ENCODE measurements at regions not wholly inside any gene's neighbourhood (a gene's known extent, or its start where the extent isn't known, plus 50 kb on each side); places are given as distances from the start of the nearest gene placed in this dataset.

GRCh38 chr10:128922619-128923196, 544.3 kb upstream of the MGMT start:
- Histone ChIP-seq H3K27ac (no peak overlapping the region), H3K4me3 (no peak overlapping the region), H3K27me3 (no peaks in the 10 kb centered on the region), H3K4me1 (no peaks in the 10 kb centered on the region), H3K9me3 (no peaks in the 10 kb centered on the region), H3K36me3 (no peaks in the 10 kb centered on the region)
- no peak for ATAC-seq
- TF ChIP-seq CTCF (IDR thresholded peaks at IDR 0.05), result no peak
- no peak for DNase-seq
- intact Hi-C loops (cut with DNase I), result no loop called here

GRCh38 chr10:128924918-128925317, 542.1 kb upstream of the MGMT start:
- no peak for TF ChIP-seq CTCF (IDR thresholded peaks at IDR 0.05)
- H3K27ac ChIP-seq, result no peak overlapping the region
- ATAC-seq (no peak), DNase-seq (no peak)
- no peak overlapping the region for H3K4me3 ChIP-seq
- no peaks in the 10 kb centered on the region for H3K36me3 ChIP-seq
- H3K27me3 ChIP-seq, result no peaks in the 10 kb centered on the region
- intact Hi-C loops (cut with DNase I), result no loop called here
- H3K4me1 ChIP-seq, result peaks cover 2% of the 10 kb centered on the region
- no peaks in the 10 kb centered on the region for H3K9me3 ChIP-seq

GRCh38 chr10:128926711-128927110, 540.3 kb upstream of the MGMT start:
- DNase-seq, result no peak
- no peak overlapping the region for H3K27ac ChIP-seq
- intact Hi-C loops (cut with DNase I), result no loop called here
- H3K4me3 ChIP-seq, result no peak overlapping the region
- peaks cover 5% of the 10 kb centered on the region for H3K4me1 ChIP-seq
- H3K9me3 ChIP-seq, result no peaks in the 10 kb centered on the region
- TF ChIP-seq CTCF (IDR thresholded peaks at IDR 0.05), result no peak
- no peaks in the 10 kb centered on the region for H3K36me3 ChIP-seq
- no peak for ATAC-seq
- H3K27me3 ChIP-seq, result no peaks in the 10 kb centered on the region

- intact Hi-C loops (cut with DNase I), result no loop called here
- no peak for DNase-seq
- no peak overlapping the region for H3K4me3 ChIP-seq
- H3K9me3 ChIP-seq, result no peaks in the 10 kb centered on the region
- TF ChIP-seq CTCF (IDR thresholded peaks at IDR 0.05), result no peak
- ATAC-seq, result peak; percentile 31
- peaks cover 5% of the 10 kb centered on the region for H3K4me1 ChIP-seq
- H3K27me3 ChIP-seq, result no peaks in the 10 kb centered on the region
- no peak overlapping the region for H3K27ac ChIP-seq
- no peaks in the 10 kb centered on the region for H3K36me3 ChIP-seq
Observed at GRCh38 chr10:128927497-128928161, 539.4 kb upstream of the MGMT start.

GRCh38 chr10:128928231-128928836, 538.7 kb upstream of the MGMT start:
- TF ChIP-seq CTCF (IDR thresholded peaks at IDR 0.05), result no peak
- no peak for DNase-seq
- Histone ChIP-seq H3K27ac (no peak overlapping the region), H3K4me3 (no peak overlapping the region), H3K4me1 (peaks cover 5% of the 10 kb centered on the region), H3K27me3 (no peaks in the 10 kb centered on the region), H3K36me3 (no peaks in the 10 kb centered on the region), H3K9me3 (no peaks in the 10 kb centered on the region)
- ATAC-seq, result peak; percentile 9
- intact Hi-C loops (cut with DNase I), result no loop called here
